Stimulated activated CD4-positive, alpha-beta T cell treated with anti-CD3 and anti-CD28 coated beads, TNF-alpha, amount 100 ng/mL, for 1 hour (primary cell): ENCODE measurements at regions not wholly inside any gene's neighbourhood (a gene's known extent, or its start where the extent isn't known, plus 50 kb on each side); places are given as distances from the start of the nearest gene placed in this dataset.

Experiments
- DNase-seq, 3 donors: peaks; one replicate each; pipeline ENCODE4 v3.0.0-alpha.2; 2020; ENCODE audit warnings: low read depth in 3 of 3, low spot score in 1 of 3

- no peak for DNase-seq
Measured at GRCh38 chr6:144574796-144575195, 289.7 kb downstream of the UTRN start.

- DNase-seq, result no peak
Measured at GRCh38 chr6:144575327-144575726, 290.2 kb downstream of the UTRN start.

GRCh38 chr6:144576871-144577270, 291.7 kb downstream of the UTRN start:
- no peak for DNase-seq

- no peak for DNase-seq
Measured at GRCh38 chr6:144578385-144579350, 293.5 kb downstream of the UTRN start.

GRCh38 chr6:144580039-144580438, 294.9 kb downstream of the UTRN start:
- no peak for DNase-seq

GRCh38 chr6:144580771-144581170, 295.6 kb downstream of the UTRN start:
- DNase-seq, result no peak

GRCh38 chr6:144581812-144582537, 296.8 kb downstream of the UTRN start:
- DNase-seq, result no peak

- no peak for DNase-seq
Measured at GRCh38 chr6:144582939-144583613, 297.9 kb downstream of the UTRN start.

GRCh38 chr6:144583614-144583954, 298.4 kb downstream of the UTRN start:
- no peak for DNase-seq

GRCh38 chr6:144585217-144585814, 300.2 kb downstream of the UTRN start:
- no peak for DNase-seq

- no peak for DNase-seq
Measured at GRCh38 chr6:144586986-144587385, 301.9 kb downstream of the UTRN start.

GRCh38 chr6:144588697-144589325, 303.7 kb downstream of the UTRN start:
- no peak for DNase-seq

- no peak for DNase-seq
Measured at GRCh38 chr6:144590532-144590931, 305.4 kb downstream of the UTRN start.

GRCh38 chr6:144593392-144593791, 308.3 kb downstream of the UTRN start:
- no peak for DNase-seq

- DNase-seq, result no peak
Measured at GRCh38 chr6:144594585-144594984, 309.4 kb downstream of the UTRN start.

GRCh38 chr6:144595266-144595665, 310.1 kb downstream of the UTRN start:
- DNase-seq, result no peak

- DNase-seq, result no peak
Measured at GRCh38 chr6:144597511-144597910, 312.4 kb downstream of the UTRN start.

GRCh38 chr6:144599615-144600014, 314.5 kb downstream of the UTRN start:
- DNase-seq, result no peak

- no peak for DNase-seq
Measured at GRCh38 chr6:144601221-144601620, 316.1 kb downstream of the UTRN start.

GRCh38 chr6:144602523-144603180, 317.5 kb downstream of the UTRN start:
- no peak for DNase-seq
